IPS DF 4.7 (cell line): ENCODE measurements at regions not wholly inside any gene's neighbourhood (a gene's known extent, or its start where the extent isn't known, plus 50 kb on each side); places are given as distances from the start of the nearest gene placed in this dataset.
"Not testable (repeated sequence)": the region's sequence is repeated elsewhere in the genome, so short reads cannot be mapped to it uniquely, and the experiment has no call there.

Experiments
- DNase-seq: peaks from one replicate; pipeline ENCODE4 v3.0.0-alpha.2; 2013; ENCODE audit warnings: low spot score; ENCODE audit errors: extremely low read depth

DNA sequence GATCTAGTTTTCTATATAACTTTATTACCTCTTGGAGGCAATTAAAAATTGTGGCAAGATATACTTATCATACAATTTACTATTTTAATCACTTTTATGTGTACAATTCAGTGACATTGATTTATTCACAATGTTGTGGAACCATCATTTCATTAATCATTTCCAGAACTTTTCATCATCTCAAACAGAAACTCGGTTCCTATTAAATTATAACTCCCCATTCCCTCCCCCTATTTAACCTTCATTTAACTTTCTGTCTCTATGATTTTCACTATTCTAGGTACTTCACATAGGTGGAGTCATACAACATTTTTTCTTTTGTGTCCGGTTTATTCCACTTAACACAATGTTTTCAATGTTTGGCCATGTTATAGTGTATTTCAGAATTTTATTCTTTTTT lies 252.8 kb downstream of the REEP3 start:
- no peak for DNase-seq

- no peak for DNase-seq
Measured at GRCh38 chr10:63780101-63780500, 258.9 kb downstream of the REEP3 start.

- DNase-seq: no peak
Measured at GRCh38 chr10:63781226-63781625, 260.0 kb downstream of the REEP3 start.

DNA sequence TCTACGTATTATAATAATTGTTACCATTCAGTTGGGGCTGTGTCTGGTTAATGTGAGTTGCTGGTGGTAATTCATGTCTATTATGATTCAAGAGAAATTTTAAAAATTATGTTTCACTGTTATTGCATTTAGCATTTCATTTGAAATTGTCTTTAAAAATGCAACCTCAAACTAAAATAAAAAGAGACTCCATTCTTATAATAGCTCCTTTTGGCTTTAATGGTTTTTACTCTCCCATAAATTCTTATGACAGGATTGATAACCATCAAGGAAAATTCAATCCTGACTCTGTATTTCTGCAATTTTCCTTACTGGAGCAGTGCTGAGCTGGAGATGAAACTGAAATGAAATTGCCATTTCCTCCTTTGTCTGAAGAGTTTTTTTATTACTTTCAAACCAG lies 262.7 kb downstream of the REEP3 start:
- no peak for DNase-seq

GRCh38 chr10:63788152-63788821 lies 267.1 kb downstream of the REEP3 start:
- no peak for DNase-seq

DNA sequence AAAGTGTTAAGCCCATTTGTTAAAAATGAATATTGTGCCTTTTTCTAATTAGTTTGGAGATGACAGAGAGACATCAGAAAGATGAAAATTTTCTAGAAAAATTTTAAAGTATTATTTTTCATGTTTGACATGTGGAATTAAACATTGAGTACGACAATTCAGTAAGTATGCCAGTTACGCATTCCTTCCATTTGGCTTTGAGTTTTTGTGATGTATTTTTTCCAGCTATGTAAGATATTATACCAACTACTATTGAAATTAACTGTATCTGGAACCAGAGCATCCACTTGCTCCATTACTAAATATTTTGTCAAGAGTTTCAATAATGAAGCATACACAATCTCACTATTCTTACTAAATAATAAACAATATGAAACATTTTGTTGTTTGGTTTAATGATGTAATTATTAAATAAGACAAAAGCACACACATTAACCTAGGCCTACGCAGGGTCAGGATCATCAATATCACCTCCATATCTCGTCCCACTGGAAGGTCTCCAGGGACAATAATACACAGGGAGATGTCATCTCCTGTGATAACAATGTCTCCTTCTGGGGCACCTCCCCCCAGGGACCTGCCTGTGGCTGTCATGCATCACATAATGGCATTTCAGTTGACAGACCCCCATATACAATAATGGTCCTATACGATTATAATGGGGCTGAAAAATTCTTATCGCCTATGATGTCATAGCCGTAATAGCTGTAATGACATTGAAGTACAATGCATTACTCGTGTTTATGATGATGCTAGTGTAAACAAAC lies 274.1 kb downstream of the REEP3 start:
- no peak for DNase-seq

GRCh38 chr10:63798599-63799498 lies 277.6 kb downstream of the REEP3 start:
- no peak for DNase-seq

- DNase-seq: no peak
Measured at GRCh38 chr10:63799521-63800300, 278.5 kb downstream of the REEP3 start.

DNA sequence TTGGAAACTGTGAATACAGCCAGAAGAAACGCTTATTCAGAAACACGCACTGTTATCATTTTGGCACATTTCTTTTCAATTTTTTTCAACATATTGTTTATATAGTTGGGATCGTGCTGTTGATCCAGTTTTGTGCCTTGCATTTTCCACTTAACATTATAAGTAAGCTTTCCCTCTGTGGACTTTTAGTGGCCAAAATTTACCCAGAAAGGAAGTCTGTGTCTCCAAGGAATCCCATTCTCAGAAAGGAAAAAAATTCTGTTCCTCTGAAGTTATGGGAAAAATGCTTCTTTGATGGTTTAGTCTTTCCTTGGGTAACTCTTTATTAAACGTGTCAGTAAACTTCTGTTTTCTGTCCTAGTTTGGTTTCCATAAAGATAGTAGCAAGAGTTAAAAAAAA lies 280.0 kb downstream of the REEP3 start:
- DNase-seq: no peak

- no peak for DNase-seq
Measured at GRCh38 chr10:63806330-63806729, 285.1 kb downstream of the REEP3 start.

- no peak for DNase-seq
Measured at GRCh38 chr10:63812501-63812900, 291.3 kb downstream of the REEP3 start.

GRCh38 chr10:63819753-63820329 lies 298.6 kb downstream of the REEP3 start:
- no peak for DNase-seq

GRCh38 chr10:63822496-63822895 lies 301.3 kb downstream of the REEP3 start:
- DNase-seq: no peak

DNA sequence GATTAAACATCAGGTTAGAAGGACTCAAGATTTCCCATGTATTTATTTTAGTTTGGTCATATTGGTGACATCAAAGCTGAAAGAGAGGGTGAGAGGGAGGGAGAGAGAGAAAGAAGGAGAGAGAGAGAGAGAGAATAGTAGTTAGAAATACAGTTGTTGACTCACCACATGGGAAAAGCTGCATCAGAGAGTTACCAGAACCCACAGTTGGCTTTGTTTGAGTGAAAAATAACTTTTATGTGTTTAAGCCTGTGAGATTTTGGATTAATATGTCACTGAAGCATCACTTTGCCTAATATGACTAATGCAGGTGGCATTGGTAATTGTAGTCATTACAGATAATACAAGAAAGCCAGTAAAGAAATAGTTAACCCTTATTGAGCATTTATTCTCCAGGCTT lies 303.9 kb downstream of the REEP3 start:
- DNase-seq: no peak

DNA sequence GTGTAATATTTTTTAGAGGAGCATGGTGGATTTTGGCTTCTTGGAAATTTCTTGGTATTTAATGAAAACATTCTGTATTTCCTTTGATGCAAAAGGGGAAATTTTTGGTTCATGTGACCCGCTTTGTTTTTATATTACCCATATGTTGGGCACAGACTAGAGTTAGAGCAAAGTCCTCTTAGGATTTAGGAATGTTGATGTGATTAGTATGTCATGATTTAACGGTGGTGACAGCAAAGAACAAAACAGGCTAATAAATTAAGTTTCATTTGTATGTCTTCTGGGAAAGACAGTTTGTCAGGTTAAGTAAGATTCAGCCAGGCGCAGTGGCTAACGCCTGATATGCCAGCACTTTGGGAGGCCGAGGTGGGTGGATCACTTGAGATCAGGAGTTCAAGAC lies 304.6 kb downstream of the REEP3 start:
- no peak for DNase-seq

DNA sequence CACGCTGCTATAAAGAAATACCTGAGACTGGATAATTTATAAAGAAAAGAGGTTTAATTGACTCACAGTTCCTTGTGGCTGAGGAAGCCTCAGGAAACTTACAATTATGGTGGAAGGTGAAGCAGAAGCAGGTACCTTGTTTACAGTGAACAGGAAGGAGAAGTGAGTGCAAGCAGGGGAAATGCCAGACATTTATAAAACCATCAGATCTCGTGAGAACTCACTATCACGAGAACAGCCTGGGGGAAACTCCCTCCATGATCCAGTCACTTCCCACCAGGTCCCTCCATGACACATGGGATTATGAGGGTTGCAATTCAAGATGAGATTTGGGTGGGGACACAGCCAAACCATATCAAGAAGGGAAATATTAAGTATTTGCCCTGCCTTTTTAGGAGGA lies 305.8 kb downstream of the REEP3 start:
- DNase-seq: not testable (repeated sequence)

GRCh38 chr10:63829020-63829419 lies 307.8 kb downstream of the REEP3 start:
- DNase-seq: no peak

- no peak for DNase-seq
Measured at GRCh38 chr10:63829573-63830149, 308.5 kb downstream of the REEP3 start.

- DNase-seq: no peak
Measured at GRCh38 chr10:63832686-63833085, 311.5 kb downstream of the REEP3 start.

DNA sequence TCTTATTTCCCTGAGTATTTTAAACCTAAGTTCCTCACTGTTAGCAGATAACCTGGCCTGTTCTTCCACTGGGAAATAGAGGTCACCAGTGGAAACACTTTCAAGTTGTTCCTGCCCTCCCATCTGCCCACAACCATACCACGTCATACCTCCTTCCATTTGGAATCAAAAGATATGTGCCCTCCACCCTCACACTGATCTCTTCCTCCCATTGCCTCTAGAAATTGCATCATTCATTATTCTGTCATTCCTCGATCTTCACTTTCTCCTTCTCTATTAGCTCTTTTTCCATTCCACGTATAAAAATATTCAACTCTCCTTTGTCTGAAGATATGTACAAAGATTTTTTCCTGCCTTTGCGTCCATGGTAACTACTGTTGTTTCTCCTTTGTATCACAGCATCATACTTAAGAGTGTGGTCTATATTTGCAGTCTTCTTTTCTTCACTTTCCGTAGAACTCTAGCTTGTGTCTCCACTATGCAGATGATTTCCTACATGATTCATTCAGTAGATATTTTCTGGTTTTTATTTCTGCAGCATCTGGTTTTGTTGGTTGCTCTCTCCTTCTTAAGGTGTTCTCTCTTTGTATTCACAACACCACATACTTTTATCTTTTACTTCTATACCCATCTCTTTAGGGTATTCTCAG lies 312.3 kb downstream of the REEP3 start:
- no peak for DNase-seq
